DND-41 (cell line): ENCODE measurements at regions not wholly inside any gene's neighbourhood (a gene's known extent, or its start where the extent isn't known, plus 50 kb on each side); places are given as distances from the start of the nearest gene placed in this dataset.

ENCODE experiments used
- EZH2 ChIP-seq: IDR thresholded peaks from 3 replicates; pipeline ENCODE4 v1.6.1; 2012; ENCODE audit warnings: borderline replicate concordance, low read depth, mild to moderate bottlenecking, moderate library complexity, low read length, inconsistent platforms; ENCODE audit not compliant: severe bottlenecking
- TF ChIP-seq, protein P1 (sequence below): IDR thresholded peaks from 2 replicates; pipeline ENCODE4 v1.5.1; 2012; ENCODE audit warnings: borderline replicate concordance, low read length, moderate library complexity, mild to moderate bottlenecking; ENCODE audit not compliant: poor library complexity, severe bottlenecking; ENCODE audit errors: extremely low read depth

- TF ChIP-seq EZH2 = no peak
- TF ChIP-seq, protein P1, sequence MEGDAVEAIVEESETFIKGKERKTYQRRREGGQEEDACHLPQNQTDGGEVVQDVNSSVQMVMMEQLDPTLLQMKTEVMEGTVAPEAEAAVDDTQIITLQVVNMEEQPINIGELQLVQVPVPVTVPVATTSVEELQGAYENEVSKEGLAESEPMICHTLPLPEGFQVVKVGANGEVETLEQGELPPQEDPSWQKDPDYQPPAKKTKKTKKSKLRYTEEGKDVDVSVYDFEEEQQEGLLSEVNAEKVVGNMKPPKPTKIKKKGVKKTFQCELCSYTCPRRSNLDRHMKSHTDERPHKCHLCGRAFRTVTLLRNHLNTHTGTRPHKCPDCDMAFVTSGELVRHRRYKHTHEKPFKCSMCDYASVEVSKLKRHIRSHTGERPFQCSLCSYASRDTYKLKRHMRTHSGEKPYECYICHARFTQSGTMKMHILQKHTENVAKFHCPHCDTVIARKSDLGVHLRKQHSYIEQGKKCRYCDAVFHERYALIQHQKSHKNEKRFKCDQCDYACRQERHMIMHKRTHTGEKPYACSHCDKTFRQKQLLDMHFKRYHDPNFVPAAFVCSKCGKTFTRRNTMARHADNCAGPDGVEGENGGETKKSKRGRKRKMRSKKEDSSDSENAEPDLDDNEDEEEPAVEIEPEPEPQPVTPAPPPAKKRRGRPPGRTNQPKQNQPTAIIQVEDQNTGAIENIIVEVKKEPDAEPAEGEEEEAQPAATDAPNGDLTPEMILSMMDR = no peak
Observed at GRCh38 chr9:131803758-131804411, 64.0 kb upstream of the RAPGEF1 start.
